Peyer's patch (tissue), 4 donors: ENCODE measurements at regions not wholly inside any gene's neighbourhood (a gene's known extent, or its start where the extent isn't known, plus 50 kb on each side); places are given as distances from the start of the nearest gene placed in this dataset.

Experiments
- DNase-seq, 3 donors: peaks; one replicate each; pipeline ENCODE4 v3.0.0-alpha.2; 2017 to 2019
- H3K27ac ChIP-seq, 4 donors: fragments of 200-600 bp; sonication (generic); one replicate each; pipeline ENCODE4 v1.5.1; 2016 to 2019
- H3K27me3 ChIP-seq, 2 donors: fragments of 200-600 bp; sonication (generic); one replicate each; pipeline ENCODE4 v1.5.1; 2019
- H3K36me3 ChIP-seq, 3 donors: fragments of 200-600 bp; sonication (generic); one replicate each; pipeline ENCODE4 v1.5.1; 2016 to 2019
- H3K4me1 ChIP-seq, 4 donors: fragments of 200-600 bp; sonication (generic); one replicate each; pipeline ENCODE4 v1.5.1; 2016 to 2019
- H3K4me3 ChIP-seq, 4 donors: fragments of 200-600 bp; sonication (generic); 1 replicate in 3 of 4; 2 replicates in 1 of 4; pipeline ENCODE4 v1.5.1; 2016 to 2019; ENCODE audit warnings: mild to moderate bottlenecking in 1 of 4
- H3K9me3 ChIP-seq, 4 donors: fragments of 200-600 bp; sonication (generic); one replicate each; pipeline ENCODE4 v1.5.1; 2016 to 2019; ENCODE audit warnings: mild to moderate bottlenecking in 1 of 4
- POLR2A ChIP-seq, 2 donors: fragments of 450-650 bp; IDR thresholded peaks; one replicate each; pipeline ENCODE4 v1.5.1; 2017; ENCODE audit warnings: antibody characterized with exemption in 2 of 2, mild to moderate bottlenecking in 2 of 2, moderate library complexity in 2 of 2
- TF ChIP-seq, protein P1 (sequence below), 6 experiments: fragments of 450-650 bp in 4 of 6; fragments of 200-600 bp in 2 of 6; sonication (generic) in 1 of 6; IDR thresholded peaks; one replicate each; pipeline ENCODE4 v1.5.1; 2017 to 2019; ENCODE audit warnings: antibody characterized with exemption in 6 of 6, mild to moderate bottlenecking in 3 of 6, moderate library complexity in 1 of 6

DNA sequence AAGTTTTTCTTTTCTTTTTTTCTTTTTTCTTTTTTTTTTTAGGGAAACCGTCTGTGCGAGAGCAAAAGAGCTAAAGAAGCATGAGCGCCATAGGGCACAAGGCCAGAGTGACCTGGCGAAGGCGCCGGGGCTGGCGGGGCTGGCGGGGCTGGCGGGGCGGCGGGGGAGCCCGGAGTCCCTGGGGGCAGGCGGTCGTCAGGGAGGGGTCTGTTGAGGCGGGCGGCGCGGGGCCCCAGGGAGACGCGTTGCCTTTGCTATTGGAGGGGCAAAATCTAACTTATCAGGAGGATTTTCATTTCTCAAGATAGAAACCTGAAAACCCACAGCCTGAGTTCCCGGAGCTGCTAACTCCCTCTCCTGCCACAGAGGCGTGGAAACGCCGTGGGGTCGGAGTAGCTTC lies 135.6 kb upstream of the SMAD1 start:
- Histone ChIP-seq H3K4me3 (no peak overlapping the region), H3K36me3 (no peaks in the 10 kb centered on the region), H3K27me3 (no peaks in the 10 kb centered on the region), H3K4me1 (no peaks in the 10 kb centered on the region), H3K9me3 (no peaks in the 10 kb centered on the region), H3K27ac (no peak overlapping the region)
- TF ChIP-seq POLR2A (IDR thresholded peaks at IDR 0.05): no peak
- TF ChIP-seq, protein P1, sequence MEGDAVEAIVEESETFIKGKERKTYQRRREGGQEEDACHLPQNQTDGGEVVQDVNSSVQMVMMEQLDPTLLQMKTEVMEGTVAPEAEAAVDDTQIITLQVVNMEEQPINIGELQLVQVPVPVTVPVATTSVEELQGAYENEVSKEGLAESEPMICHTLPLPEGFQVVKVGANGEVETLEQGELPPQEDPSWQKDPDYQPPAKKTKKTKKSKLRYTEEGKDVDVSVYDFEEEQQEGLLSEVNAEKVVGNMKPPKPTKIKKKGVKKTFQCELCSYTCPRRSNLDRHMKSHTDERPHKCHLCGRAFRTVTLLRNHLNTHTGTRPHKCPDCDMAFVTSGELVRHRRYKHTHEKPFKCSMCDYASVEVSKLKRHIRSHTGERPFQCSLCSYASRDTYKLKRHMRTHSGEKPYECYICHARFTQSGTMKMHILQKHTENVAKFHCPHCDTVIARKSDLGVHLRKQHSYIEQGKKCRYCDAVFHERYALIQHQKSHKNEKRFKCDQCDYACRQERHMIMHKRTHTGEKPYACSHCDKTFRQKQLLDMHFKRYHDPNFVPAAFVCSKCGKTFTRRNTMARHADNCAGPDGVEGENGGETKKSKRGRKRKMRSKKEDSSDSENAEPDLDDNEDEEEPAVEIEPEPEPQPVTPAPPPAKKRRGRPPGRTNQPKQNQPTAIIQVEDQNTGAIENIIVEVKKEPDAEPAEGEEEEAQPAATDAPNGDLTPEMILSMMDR (IDR thresholded peaks at IDR 0.05): no peak
- no peak for DNase-seq

GRCh38 chr4:145345401-145345800 lies 136.3 kb upstream of the SMAD1 start:
- Histone ChIP-seq H3K9me3 (no peaks in the 10 kb centered on the region), H3K27ac (no peak overlapping the region), H3K36me3 (no peaks in the 10 kb centered on the region), H3K4me3 (no peak overlapping the region), H3K27me3 (no peaks in the 10 kb centered on the region), H3K4me1 (no peaks in the 10 kb centered on the region)
- no peak for TF ChIP-seq POLR2A (IDR thresholded peaks at IDR 0.05)
- TF ChIP-seq, protein P1 (IDR thresholded peaks at IDR 0.05): no peak
- DNase-seq: no peak

DNA sequence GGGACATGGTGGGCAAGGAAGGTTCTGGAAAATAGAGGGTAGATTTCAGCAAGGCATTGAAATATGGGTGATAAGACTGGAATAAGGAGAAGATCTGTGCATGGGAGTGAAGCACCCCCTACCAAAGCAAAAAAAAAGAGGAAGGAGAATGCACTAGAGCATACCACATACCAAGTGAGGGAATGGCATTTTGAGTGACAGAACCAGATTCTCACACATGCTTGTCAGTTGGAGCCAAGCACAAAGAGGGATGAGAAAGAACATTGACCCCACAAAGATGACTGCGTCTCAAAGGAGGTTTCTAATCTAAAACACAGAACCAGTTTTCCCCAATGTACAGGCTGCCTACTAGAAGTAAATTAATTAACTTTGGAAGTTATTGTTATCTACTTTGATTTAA lies 140.3 kb upstream of the SMAD1 start:
- Histone ChIP-seq H3K36me3 (no peaks in the 10 kb centered on the region), H3K27me3 (no peaks in the 10 kb centered on the region), H3K9me3 (no peaks in the 10 kb centered on the region), H3K27ac (no peak overlapping the region), H3K4me3 (no peak overlapping the region), H3K4me1 (no peaks in the 10 kb centered on the region)
- no peak for DNase-seq
- no peak for TF ChIP-seq POLR2A (IDR thresholded peaks at IDR 0.05)
- TF ChIP-seq, protein P1 (IDR thresholded peaks at IDR 0.05): no peak

DNA sequence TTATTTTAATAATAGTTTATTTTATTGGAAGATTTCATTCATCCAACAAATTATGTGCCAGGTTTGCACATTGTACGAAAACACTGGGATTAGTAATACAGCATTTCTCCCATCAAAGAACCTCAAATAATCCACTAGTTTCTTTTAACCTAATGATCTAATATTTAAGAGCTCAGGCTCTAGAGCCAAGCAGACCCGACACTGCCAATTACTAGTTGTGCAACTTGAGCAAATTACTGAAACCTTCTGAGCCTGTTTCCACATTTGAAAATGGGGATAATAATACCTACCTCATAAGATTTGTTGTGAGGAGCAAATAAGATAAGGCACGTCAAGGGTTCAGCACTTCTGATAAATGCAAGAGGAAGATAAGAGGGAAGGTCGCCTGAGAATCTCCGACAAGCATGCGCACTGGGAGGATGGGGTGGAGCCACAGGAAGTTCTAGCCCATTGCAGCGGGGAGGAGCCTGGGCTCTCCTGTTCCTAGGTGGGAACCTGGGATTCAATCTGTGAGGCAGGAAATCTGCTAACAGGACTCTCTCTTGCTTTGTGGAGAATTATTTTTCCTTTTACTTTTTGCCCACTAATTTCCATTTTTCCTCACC lies 141.5 kb upstream of the SMAD1 start:
- no peaks in the 10 kb centered on the region for H3K27me3 ChIP-seq
- no peaks in the 10 kb centered on the region for H3K36me3 ChIP-seq
- no peaks in the 10 kb centered on the region for H3K9me3 ChIP-seq
- TF ChIP-seq POLR2A (IDR thresholded peaks at IDR 0.05): no peak
- TF ChIP-seq, protein P1 (IDR thresholded peaks at IDR 0.05): no peak
- no peak overlapping the region for H3K4me3 ChIP-seq
- no peaks in the 10 kb centered on the region for H3K4me1 ChIP-seq
- DNase-seq: no peak
- H3K27ac ChIP-seq: no peak overlapping the region

- Histone ChIP-seq H3K4me1 (no peaks in the 10 kb centered on the region), H3K27me3 (no peaks in the 10 kb centered on the region), H3K36me3 (no peaks in the 10 kb centered on the region), H3K27ac (no peak overlapping the region), H3K4me3 (no peak overlapping the region), H3K9me3 (no peaks in the 10 kb centered on the region)
- TF ChIP-seq POLR2A (IDR thresholded peaks at IDR 0.05): no peak
- TF ChIP-seq, protein P1 (IDR thresholded peaks at IDR 0.05): no peak
- DNase-seq: no peak
Measured at GRCh38 chr4:145339075-145339725, 142.5 kb upstream of the SMAD1 start.
